ENCODE measurements at regions not wholly inside any gene's neighbourhood (a gene's known extent, or its start where the extent isn't known, plus 50 kb on each side); places are given as distances from the start of the nearest gene placed in this dataset.
"Not testable (repeated sequence)": the region's sequence is repeated elsewhere in the genome, so short reads cannot be mapped to it uniquely, and the experiment has no call there.

- Histone ChIP-seq H3F3A (ENCODE audit: low read depth) (no peaks in the 10 kb centered on the region), H3K9ac (no peak overlapping the region), H3K27me3 (no peaks in the 10 kb centered on the region), H3K27ac (no peak overlapping the region), H3K4me1 (no peaks in the 10 kb centered on the region), H3K36me3 (no peaks in the 10 kb centered on the region), H3K9me3 (ENCODE audit: low read depth) (no peaks in the 10 kb centered on the region), H3K4me2 (no peak overlapping the region), H4K20me1 (ENCODE audit: low read depth) (no peaks in the 10 kb centered on the region), H2AFZ (replicated peaks) (no peak overlapping the region), H3K79me2 (ENCODE audit: low read depth) (no peaks in the 10 kb centered on the region), H3K4me3 (no peak overlapping the region)
- H3K27ac Mint-ChIP-seq: no peak overlapping the region
- H3K4me1 Mint-ChIP-seq: no peaks in the 10 kb centered on the region
- DNase-seq (ENCODE audit: low spot score): no peak
- TF ChIP-seq CTCF (IDR thresholded peaks at IDR 0.05): no peak
- TF ChIP-seq EZH2 (IDR thresholded peaks at IDR 0.05): no peak
- H3K9me3 Mint-ChIP-seq: no peaks in the 10 kb centered on the region
- no peaks in the 10 kb centered on the region for H3K27me3 Mint-ChIP-seq (ENCODE audit: insufficient read depth, low read depth)
- no peaks in the 10 kb centered on the region for H3K36me3 Mint-ChIP-seq
- no peak overlapping the region for H3K4me3 Mint-ChIP-seq
These were observed 340.7 kb downstream of the RAP2B start for GRCh38 chr3:153502682-153503081.

GRCh38 chr3:153503873-153504272 lies 341.8 kb downstream of the RAP2B start:
- Histone ChIP-seq H3K36me3 (no peaks in the 10 kb centered on the region), H3K9me3 (ENCODE audit: low read depth) (no peaks in the 10 kb centered on the region), H3K79me2 (ENCODE audit: low read depth) (no peaks in the 10 kb centered on the region), H3K4me3 (no peak overlapping the region), H3F3A (ENCODE audit: low read depth) (no peaks in the 10 kb centered on the region), H3K4me2 (no peak overlapping the region), H3K9ac (no peak overlapping the region), H4K20me1 (ENCODE audit: low read depth) (no peaks in the 10 kb centered on the region), H3K27me3 (no peaks in the 10 kb centered on the region), H3K27ac (no peak overlapping the region), H3K4me1 (no peaks in the 10 kb centered on the region), H2AFZ (replicated peaks) (no peak overlapping the region)
- TF ChIP-seq EZH2phosphoT487 (IDR thresholded peaks at IDR 0.05) (no peak), CTCF (IDR thresholded peaks at IDR 0.05) (no peak), EZH2 (IDR thresholded peaks at IDR 0.05) (no peak)
- no peaks in the 10 kb centered on the region for H3K9me3 Mint-ChIP-seq
- no peaks in the 10 kb centered on the region for H3K36me3 Mint-ChIP-seq
- no peaks in the 10 kb centered on the region for H3K27me3 Mint-ChIP-seq (ENCODE audit: insufficient read depth, low read depth)
- H3K4me1 Mint-ChIP-seq: no peaks in the 10 kb centered on the region
- DNase-seq (ENCODE audit: low spot score): no peak
- no peak overlapping the region for H3K4me3 Mint-ChIP-seq
- H3K27ac Mint-ChIP-seq: no peak overlapping the region

- not testable (repeated sequence) for H3K4me3 ChIP-seq; H3K36me3 Mint-ChIP-seq; H3K9me3 Mint-ChIP-seq; H3K27me3 Mint-ChIP-seq (ENCODE audit: insufficient read depth, low read depth); H3K27ac ChIP-seq; H3K4me3 Mint-ChIP-seq; H3K27me3 ChIP-seq; H3K27ac Mint-ChIP-seq; H3K9me3 ChIP-seq (ENCODE audit: low read depth); H3K79me2 ChIP-seq (ENCODE audit: low read depth); H3K9ac ChIP-seq; H2AFZ ChIP-seq (replicated peaks); H3K4me1 ChIP-seq; H4K20me1 ChIP-seq (ENCODE audit: low read depth); H3K36me3 ChIP-seq; H3K4me1 Mint-ChIP-seq; H3K4me2 ChIP-seq; H3F3A ChIP-seq (ENCODE audit: low read depth); DNase-seq (ENCODE audit: low spot score)
These were observed 344.2 kb downstream of the RAP2B start for GRCh38 chr3:153506205-153506604.

- not testable (repeated sequence) for H3K4me1 ChIP-seq; H3K27me3 Mint-ChIP-seq (ENCODE audit: insufficient read depth, low read depth); H3K27me3 ChIP-seq; H3F3A ChIP-seq (ENCODE audit: low read depth); H3K4me3 Mint-ChIP-seq; H3K79me2 ChIP-seq (ENCODE audit: low read depth); H4K20me1 ChIP-seq (ENCODE audit: low read depth); H3K27ac ChIP-seq; DNase-seq (ENCODE audit: low spot score); H3K9ac ChIP-seq; H3K36me3 Mint-ChIP-seq; H3K36me3 ChIP-seq; H2AFZ ChIP-seq (replicated peaks); H3K4me1 Mint-ChIP-seq; H3K4me2 ChIP-seq; H3K9me3 Mint-ChIP-seq; H3K9me3 ChIP-seq (ENCODE audit: low read depth); H3K27ac Mint-ChIP-seq; H3K4me3 ChIP-seq
These were observed 344.7 kb downstream of the RAP2B start for GRCh38 chr3:153506686-153507085.
